ENCODE measurements at regions not wholly inside any gene's neighbourhood (a gene's known extent, or its start where the extent isn't known, plus 50 kb on each side); places are given as distances from the start of the nearest gene placed in this dataset.

DNA sequence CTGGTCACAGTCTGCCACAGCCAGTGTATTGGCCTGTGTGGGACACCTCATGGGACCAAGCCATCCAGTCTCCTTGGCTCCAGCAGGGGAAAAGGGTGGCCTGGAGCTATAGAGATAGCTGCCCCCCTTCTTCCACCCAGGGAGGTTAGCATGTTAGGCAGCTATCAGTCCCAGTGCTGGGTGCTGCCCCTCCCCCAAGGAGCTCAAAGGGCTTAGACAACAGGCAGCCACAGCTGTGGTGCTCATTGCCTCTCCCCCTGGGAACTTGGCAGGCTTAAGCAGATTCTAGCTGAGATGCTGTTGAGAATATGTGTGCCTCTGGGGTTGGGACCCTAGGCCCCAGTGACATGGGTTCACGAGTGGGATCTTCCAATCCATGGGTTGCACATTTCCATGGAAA is 226.0 kb upstream of the PTGER4 start:
- Histone ChIP-seq H3K9me3 (ENCODE audit: control insufficient read depth, insufficient read depth, low read length) (no peaks in the 10 kb centered on the region), H3K4me3 (ENCODE audit: low read depth, low read length) (no peak overlapping the region), H3K27me3 (ENCODE audit: control insufficient read depth, insufficient read depth, low read length) (no peaks in the 10 kb centered on the region), H3K27ac (ENCODE audit: low read depth, low read length) (no peak overlapping the region)
- ChIA-PET CTCF (no interaction called here), POLR2A (no interaction called here)
- no peak for DNase-seq (ENCODE audit: low read depth, low spot score)
- TF ChIP-seq, protein P1, sequence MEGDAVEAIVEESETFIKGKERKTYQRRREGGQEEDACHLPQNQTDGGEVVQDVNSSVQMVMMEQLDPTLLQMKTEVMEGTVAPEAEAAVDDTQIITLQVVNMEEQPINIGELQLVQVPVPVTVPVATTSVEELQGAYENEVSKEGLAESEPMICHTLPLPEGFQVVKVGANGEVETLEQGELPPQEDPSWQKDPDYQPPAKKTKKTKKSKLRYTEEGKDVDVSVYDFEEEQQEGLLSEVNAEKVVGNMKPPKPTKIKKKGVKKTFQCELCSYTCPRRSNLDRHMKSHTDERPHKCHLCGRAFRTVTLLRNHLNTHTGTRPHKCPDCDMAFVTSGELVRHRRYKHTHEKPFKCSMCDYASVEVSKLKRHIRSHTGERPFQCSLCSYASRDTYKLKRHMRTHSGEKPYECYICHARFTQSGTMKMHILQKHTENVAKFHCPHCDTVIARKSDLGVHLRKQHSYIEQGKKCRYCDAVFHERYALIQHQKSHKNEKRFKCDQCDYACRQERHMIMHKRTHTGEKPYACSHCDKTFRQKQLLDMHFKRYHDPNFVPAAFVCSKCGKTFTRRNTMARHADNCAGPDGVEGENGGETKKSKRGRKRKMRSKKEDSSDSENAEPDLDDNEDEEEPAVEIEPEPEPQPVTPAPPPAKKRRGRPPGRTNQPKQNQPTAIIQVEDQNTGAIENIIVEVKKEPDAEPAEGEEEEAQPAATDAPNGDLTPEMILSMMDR (IDR thresholded peaks at IDR 0.05; ENCODE audit: low read depth, low read length), result no peak

DNA sequence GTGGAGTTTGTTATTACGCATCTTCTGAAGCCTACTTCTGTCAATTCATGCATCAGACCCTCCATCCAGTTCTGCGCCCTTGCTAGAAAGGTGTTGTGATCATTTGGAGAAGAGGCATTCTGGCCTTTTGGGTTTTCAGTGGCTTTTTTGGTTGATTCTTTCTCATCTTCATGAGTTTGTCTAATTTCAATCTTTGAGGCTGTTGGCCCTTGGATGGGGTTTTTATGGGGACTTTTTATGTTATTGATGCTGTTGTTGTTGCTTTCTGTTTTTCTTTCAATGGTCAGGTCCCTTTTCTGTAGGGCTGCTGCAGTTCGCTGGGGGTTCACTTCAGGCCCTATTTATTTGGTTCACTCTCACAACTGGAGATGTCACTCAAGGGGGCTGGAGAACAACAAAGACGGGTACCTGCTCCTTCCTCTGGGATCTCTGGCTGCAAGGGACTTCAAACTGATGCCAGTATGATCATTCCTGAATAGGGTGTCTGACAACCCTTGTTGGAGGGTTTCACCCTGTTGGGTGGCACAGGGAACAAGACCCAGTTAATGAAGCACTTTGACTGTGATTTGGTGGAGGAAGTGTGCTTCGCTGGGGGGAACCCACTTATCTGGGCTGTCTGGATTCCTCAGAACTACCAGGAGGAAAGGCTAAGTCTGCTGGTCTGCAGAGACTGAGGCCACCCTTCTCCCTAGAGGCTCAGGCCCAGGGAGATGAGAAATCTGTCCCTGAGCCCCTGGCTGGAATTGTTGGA is 226.7 kb upstream of the PTGER4 start:
- no peaks in the 10 kb centered on the region for H3K27me3 ChIP-seq (ENCODE audit: control insufficient read depth, insufficient read depth, low read length)
- no peak overlapping the region for H3K4me3 ChIP-seq (ENCODE audit: low read depth, low read length)
- ChIA-PET CTCF (no interaction called here), POLR2A (no interaction called here)
- no peak overlapping the region for H3K27ac ChIP-seq (ENCODE audit: low read depth, low read length)
- DNase-seq (ENCODE audit: low read depth, low spot score), result no peak
- TF ChIP-seq, protein P1 (IDR thresholded peaks at IDR 0.05; ENCODE audit: low read depth, low read length), result no peak
- H3K9me3 ChIP-seq (ENCODE audit: control insufficient read depth, insufficient read depth, low read length), result no peaks in the 10 kb centered on the region

DNA sequence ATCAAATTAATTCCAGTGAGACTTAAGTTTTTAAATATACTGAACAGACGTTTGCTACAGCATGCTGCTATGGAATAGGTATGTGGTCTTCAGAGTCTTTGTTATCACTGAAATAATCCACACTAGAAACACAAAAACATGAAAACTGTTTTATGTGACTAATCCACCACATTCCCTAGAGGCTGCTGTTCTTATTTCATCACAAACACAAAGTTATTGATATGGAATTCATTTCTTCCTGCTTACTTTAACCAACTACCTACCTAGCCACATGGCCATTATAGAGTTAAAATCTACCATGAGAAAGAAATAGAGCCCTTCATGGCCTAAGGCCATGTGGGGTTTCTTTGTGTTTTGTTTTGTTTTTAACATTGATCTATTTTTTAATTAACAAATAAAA is 232.3 kb upstream of the PTGER4 start:
- Histone ChIP-seq H3K27me3 (ENCODE audit: control insufficient read depth, insufficient read depth, low read length) (no peaks in the 10 kb centered on the region), H3K27ac (ENCODE audit: low read depth, low read length) (no peak overlapping the region), H3K9me3 (ENCODE audit: control insufficient read depth, insufficient read depth, low read length) (no peaks in the 10 kb centered on the region), H3K4me3 (ENCODE audit: low read depth, low read length) (no peak overlapping the region)
- ChIA-PET POLR2A (no interaction called here), CTCF (no interaction called here)
- no peak for DNase-seq (ENCODE audit: low read depth, low spot score)
- TF ChIP-seq, protein P1 (IDR thresholded peaks at IDR 0.05; ENCODE audit: low read depth, low read length), result no peak

GRCh38 chr5:40446910-40447309 is 232.8 kb upstream of the PTGER4 start:
- H3K9me3 ChIP-seq (ENCODE audit: control insufficient read depth, insufficient read depth, low read length), result no peaks in the 10 kb centered on the region
- ChIA-PET POLR2A (no interaction called here), CTCF (no interaction called here)
- no peaks in the 10 kb centered on the region for H3K27me3 ChIP-seq (ENCODE audit: control insufficient read depth, insufficient read depth, low read length)
- TF ChIP-seq, protein P1 (IDR thresholded peaks at IDR 0.05; ENCODE audit: low read depth, low read length), result no peak
- no peak overlapping the region for H3K4me3 ChIP-seq (ENCODE audit: low read depth, low read length)
- no peak overlapping the region for H3K27ac ChIP-seq (ENCODE audit: low read depth, low read length)
- DNase-seq (ENCODE audit: low read depth, low spot score), result peak; percentile 56

GRCh38 chr5:40442346-40442745 is 237.4 kb upstream of the PTGER4 start:
- no peak overlapping the region for H3K27ac ChIP-seq (ENCODE audit: low read depth, low read length)
- peaks cover 4% of the 10 kb centered on the region; the same call in 1 of the 2 replicates for H3K9me3 ChIP-seq (ENCODE audit: control insufficient read depth, insufficient read depth, low read length)
- POLR2A ChIA-PET, result no interaction called here
- CTCF ChIA-PET, result no interaction called here
- H3K4me3 ChIP-seq (ENCODE audit: low read depth, low read length), result no peak overlapping the region
- DNase-seq (ENCODE audit: low read depth, low spot score), result no peak
- TF ChIP-seq, protein P1 (IDR thresholded peaks at IDR 0.05; ENCODE audit: low read depth, low read length), result no peak
- no peaks in the 10 kb centered on the region for H3K27me3 ChIP-seq (ENCODE audit: control insufficient read depth, insufficient read depth, low read length)

All from AG04450 (cell line).